Suprapubic skin (tissue), 4 donors: ENCODE measurements at regions not wholly inside any gene's neighbourhood (a gene's known extent, or its start where the extent isn't known, plus 50 kb on each side); places are given as distances from the start of the nearest gene placed in this dataset.

Source experiments
- DNase-seq, 2 donors: peaks; one replicate each; pipeline ENCODE4 v3.0.0-alpha.2; 2019; ENCODE audit warnings: low spot score in 2 of 2
- H3K27ac ChIP-seq: fragments of 200-600 bp; sonication (generic); one replicate; pipeline ENCODE4 v1.5.1; 2019
- H3K27me3 ChIP-seq: fragments of 200-600 bp; sonication (generic); one replicate; pipeline ENCODE4 v1.5.1; 2019
- H3K36me3 ChIP-seq: fragments of 200-600 bp; sonication (generic); one replicate; pipeline ENCODE4 v1.5.1; 2019
- H3K4me1 ChIP-seq: fragments of 200-600 bp; sonication (generic); one replicate; pipeline ENCODE4 v1.5.1; 2019
- H3K4me3 ChIP-seq: fragments of 200-600 bp; sonication (generic); one replicate; pipeline ENCODE4 v1.5.1; 2019; ENCODE audit warnings: mild to moderate bottlenecking
- H3K9me3 ChIP-seq: fragments of 200-600 bp; sonication (generic); one replicate; pipeline ENCODE4 v1.5.1; 2019
- EP300 ChIP-seq: sonication (generic); formaldehyde crosslinking; IDR thresholded peaks from one replicate; pipeline ENCODE4 v1.6.1; 2017; ENCODE audit warnings: antibody characterized with exemption
- POLR2A ChIP-seq, 2 donors: fragments of 450-650 bp; IDR thresholded peaks; one replicate each; pipeline ENCODE4 v1.6.1; 2017; ENCODE audit warnings: antibody characterized with exemption in 2 of 2, mild to moderate bottlenecking in 2 of 2, moderate library complexity in 2 of 2
- POLR2AphosphoS5 ChIP-seq, 3 donors: sonication (generic); formaldehyde crosslinking; IDR thresholded peaks; one replicate each; pipeline ENCODE4 v1.6.1; 2017; ENCODE audit warnings: antibody characterized with exemption in 3 of 3
- WGBS: methylation state at CpG from one replicate; pipeline ENCODE4 v1.1.5; 2018; 5-methylcytosine and 5-hydroxymethylcytosine counted together
- TF ChIP-seq, protein P1 (sequence below), 2 donors: fragments of 200-600 bp in 1 of 2; fragments of 450-650 bp in 1 of 2; sonication (generic) in 1 of 2; IDR thresholded peaks; one replicate each; pipeline ENCODE4 v1.5.1; 2016 to 2019; ENCODE audit warnings: antibody characterized with exemption in 2 of 2, mild to moderate bottlenecking in 1 of 2, moderate library complexity in 1 of 2

DNA sequence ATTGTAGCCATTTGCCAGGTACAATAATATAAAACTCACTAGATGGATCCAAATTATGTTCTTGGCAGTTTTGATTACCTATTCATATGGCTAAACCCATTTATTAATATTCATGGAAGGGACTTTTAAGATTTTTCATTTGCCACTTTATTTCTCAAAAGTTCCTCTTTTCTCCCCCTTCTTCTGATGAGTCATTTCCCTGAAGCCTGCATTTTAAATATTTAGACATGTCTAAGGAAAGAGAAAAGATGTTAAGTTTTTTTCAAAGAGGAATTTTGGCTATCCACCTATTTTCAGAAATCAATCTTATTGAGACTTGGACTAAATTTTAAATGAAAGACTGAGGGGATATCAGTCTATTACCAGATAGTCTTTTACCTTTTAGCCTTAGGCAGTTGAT, 1189.4 kb downstream of the EFNA5 start:
- Histone ChIP-seq H3K4me3 (no peak overlapping the region), H3K9me3 (no peaks in the 10 kb centered on the region), H3K27ac (no peak overlapping the region), H3K4me1 (no peaks in the 10 kb centered on the region), H3K27me3 (no peaks in the 10 kb centered on the region), H3K36me3 (no peaks in the 10 kb centered on the region)
- no peak for DNase-seq
- TF ChIP-seq POLR2AphosphoS5 (IDR thresholded peaks at IDR 0.05) = no peak
- TF ChIP-seq POLR2A (IDR thresholded peaks at IDR 0.05) = no peak
- TF ChIP-seq EP300 = no peak
- TF ChIP-seq, protein P1, sequence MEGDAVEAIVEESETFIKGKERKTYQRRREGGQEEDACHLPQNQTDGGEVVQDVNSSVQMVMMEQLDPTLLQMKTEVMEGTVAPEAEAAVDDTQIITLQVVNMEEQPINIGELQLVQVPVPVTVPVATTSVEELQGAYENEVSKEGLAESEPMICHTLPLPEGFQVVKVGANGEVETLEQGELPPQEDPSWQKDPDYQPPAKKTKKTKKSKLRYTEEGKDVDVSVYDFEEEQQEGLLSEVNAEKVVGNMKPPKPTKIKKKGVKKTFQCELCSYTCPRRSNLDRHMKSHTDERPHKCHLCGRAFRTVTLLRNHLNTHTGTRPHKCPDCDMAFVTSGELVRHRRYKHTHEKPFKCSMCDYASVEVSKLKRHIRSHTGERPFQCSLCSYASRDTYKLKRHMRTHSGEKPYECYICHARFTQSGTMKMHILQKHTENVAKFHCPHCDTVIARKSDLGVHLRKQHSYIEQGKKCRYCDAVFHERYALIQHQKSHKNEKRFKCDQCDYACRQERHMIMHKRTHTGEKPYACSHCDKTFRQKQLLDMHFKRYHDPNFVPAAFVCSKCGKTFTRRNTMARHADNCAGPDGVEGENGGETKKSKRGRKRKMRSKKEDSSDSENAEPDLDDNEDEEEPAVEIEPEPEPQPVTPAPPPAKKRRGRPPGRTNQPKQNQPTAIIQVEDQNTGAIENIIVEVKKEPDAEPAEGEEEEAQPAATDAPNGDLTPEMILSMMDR (IDR thresholded peaks at IDR 0.05) = no peak

DNA sequence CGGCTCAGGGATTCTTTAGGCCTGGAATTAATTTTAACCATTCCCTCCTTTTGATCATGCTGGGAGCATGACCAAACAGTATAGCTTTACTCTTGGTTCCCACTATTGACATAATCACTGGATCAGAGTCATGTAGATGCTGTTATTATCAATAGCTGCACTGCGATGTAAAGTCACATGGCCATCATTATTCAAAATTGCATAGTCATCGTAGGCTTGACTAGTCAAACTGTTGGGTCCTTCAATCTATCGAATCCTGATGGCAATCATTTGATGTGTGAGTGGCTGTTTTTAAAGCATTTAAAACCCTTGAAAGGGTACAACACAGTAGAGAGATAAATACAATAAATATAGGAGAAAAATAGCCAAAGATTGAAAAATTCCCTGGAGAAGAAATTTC, 1194.1 kb downstream of the EFNA5 start:
- 91% methylated on average over 4 of the region's 4 CpGs for WGBS
- DNase-seq = no peak
- TF ChIP-seq, protein P1 (IDR thresholded peaks at IDR 0.05) = no peak
- no peak for TF ChIP-seq POLR2AphosphoS5 (IDR thresholded peaks at IDR 0.05)
- no peak for TF ChIP-seq POLR2A (IDR thresholded peaks at IDR 0.05)
- no peak for TF ChIP-seq EP300
- Histone ChIP-seq H3K9me3 (no peaks in the 10 kb centered on the region), H3K36me3 (no peaks in the 10 kb centered on the region), H3K27me3 (no peaks in the 10 kb centered on the region), H3K27ac (no peak overlapping the region), H3K4me3 (no peak overlapping the region), H3K4me1 (no peaks in the 10 kb centered on the region)

DNA sequence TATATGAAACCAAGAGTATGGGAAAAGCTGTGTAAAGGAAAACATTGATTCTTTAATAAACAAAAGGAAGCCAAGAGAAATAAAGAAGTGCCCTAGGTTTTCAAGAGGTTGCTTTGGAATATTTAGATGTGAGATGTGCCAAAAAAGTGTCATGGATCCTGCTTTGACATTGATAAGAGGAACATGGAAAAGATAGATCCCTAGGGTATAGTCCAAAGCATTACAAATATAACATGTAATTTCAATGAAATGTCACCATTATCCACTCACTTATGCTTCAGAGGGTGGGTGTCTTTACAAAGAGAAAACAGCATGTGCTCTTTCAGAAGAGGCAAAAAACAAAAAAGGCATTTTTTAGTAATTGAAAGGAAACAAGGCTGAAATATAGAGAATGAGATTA, 1196.7 kb downstream of the EFNA5 start:
- Histone ChIP-seq H3K27me3 (no peaks in the 10 kb centered on the region), H3K4me1 (no peaks in the 10 kb centered on the region), H3K9me3 (no peaks in the 10 kb centered on the region), H3K27ac (no peak overlapping the region), H3K4me3 (no peak overlapping the region), H3K36me3 (no peaks in the 10 kb centered on the region)
- TF ChIP-seq, protein P1 (IDR thresholded peaks at IDR 0.05) = no peak
- TF ChIP-seq POLR2A (IDR thresholded peaks at IDR 0.05) (no peak), EP300 (no peak), POLR2AphosphoS5 (IDR thresholded peaks at IDR 0.05) (no peak)
- no peak for DNase-seq

DNA sequence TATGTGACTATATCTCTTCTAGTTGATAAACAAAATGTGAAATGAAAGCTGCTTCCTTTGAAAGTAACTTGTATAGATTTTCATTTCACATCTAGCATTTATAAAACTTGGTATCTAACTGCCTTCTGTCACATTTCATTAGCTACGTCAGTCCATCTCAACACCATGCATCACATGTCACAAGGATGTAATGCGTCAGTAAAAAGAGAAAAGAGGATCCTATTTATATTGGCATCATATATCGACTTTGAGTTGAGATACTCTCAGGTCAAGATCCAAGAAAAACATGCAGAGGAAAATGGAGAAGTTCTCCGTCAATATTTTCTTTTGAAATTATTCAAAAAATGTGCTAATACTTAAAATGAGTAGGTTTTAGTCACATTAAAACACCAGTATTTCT, 1211.2 kb downstream of the EFNA5 start:
- Histone ChIP-seq H3K27me3 (no peaks in the 10 kb centered on the region), H3K4me1 (no peaks in the 10 kb centered on the region), H3K27ac (no peak overlapping the region), H3K4me3 (no peak overlapping the region), H3K36me3 (no peaks in the 10 kb centered on the region), H3K9me3 (no peaks in the 10 kb centered on the region)
- TF ChIP-seq, protein P1 (IDR thresholded peaks at IDR 0.05) = no peak
- TF ChIP-seq POLR2AphosphoS5 (IDR thresholded peaks at IDR 0.05) (no peak), POLR2A (IDR thresholded peaks at IDR 0.05) (no peak), EP300 (no peak)
- 80% methylated on average over 4 of the region's 4 CpGs for WGBS
- DNase-seq = no peak

DNA sequence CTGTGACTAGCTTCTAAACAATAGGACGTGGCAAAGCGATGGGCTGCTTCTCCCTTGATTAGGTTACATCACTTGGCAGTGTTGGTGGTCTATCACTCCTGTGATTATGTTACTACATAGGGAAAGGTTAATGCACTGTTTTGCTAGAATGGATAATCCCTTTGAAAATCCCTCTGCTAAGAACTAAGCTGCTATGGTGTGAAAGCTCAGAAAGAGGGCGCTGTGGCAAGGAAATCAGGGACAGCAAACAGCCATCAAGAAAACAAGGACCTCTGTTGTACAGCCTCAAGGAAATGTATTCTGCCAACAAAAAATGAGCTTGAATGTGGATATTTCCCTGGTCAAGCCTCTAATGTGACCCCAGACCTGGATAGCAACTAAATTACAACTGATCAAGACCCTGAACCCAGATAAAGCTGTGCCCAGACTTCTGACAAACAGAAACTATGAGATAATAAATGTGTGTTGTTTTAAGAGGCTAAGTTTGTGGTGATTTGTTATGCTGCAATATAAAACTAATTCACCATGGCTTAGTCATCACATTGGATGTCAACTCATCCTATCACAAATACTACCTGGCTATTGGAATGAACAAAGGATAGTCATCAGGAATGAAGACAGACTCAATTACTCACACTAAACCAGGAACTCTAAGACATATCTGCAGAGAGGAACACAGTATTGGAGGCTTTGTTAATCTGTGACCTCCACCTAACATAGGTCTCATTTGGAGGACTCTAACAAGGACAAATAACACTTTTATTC, 1215.9 kb downstream of the EFNA5 start:
- DNase-seq = no peak
- Histone ChIP-seq H3K4me3 (no peak overlapping the region), H3K9me3 (no peaks in the 10 kb centered on the region), H3K36me3 (no peaks in the 10 kb centered on the region), H3K27me3 (no peaks in the 10 kb centered on the region), H3K4me1 (no peaks in the 10 kb centered on the region), H3K27ac (no peak overlapping the region)
- 48% methylated on average over 3 of the region's 3 CpGs for WGBS
- TF ChIP-seq POLR2AphosphoS5 (IDR thresholded peaks at IDR 0.05) = no peak
- TF ChIP-seq, protein P1 (IDR thresholded peaks at IDR 0.05) = peak in 1 of 2 donors; percentile 22
